ENCODE measurements at regions not wholly inside any gene's neighbourhood (a gene's known extent, or its start where the extent isn't known, plus 50 kb on each side); places are given as distances from the start of the nearest gene placed in this dataset.
A peak's percentile ranks its signal among the peaks of the same experiment; 100 is the strongest.

- no peaks in the 10 kb centered on the region for H3K9me3 ChIP-seq (ENCODE audit: low read depth)
- no peaks in the 10 kb centered on the region for H3F3A ChIP-seq (ENCODE audit: insufficient read depth)
- H3K27me3 ChIP-seq (replicated peaks; ENCODE audit: insufficient read depth): no peaks in the 10 kb centered on the region
- no peaks in the 10 kb centered on the region for H3K79me2 ChIP-seq (ENCODE audit: insufficient read depth)
- H4K20me1 ChIP-seq (ENCODE audit: insufficient read depth): no peaks in the 10 kb centered on the region
- no peak overlapping the region for H3K4me3 ChIP-seq
- H3K27ac ChIP-seq: no peak overlapping the region
- in situ Hi-C loops (cut with MboI): loop anchor here (25.0 kb wide), 1 partner anchor 1329 kb away; no protein-coding TSS in a partner anchor
- no peak for TF ChIP-seq EZH2 (IDR thresholded peaks at IDR 0.05; ENCODE audit: insufficient read depth, poor library complexity, severe bottlenecking)
- TF ChIP-seq EZH2phosphoT487 (IDR thresholded peaks at IDR 0.05; ENCODE audit: insufficient read depth, low read depth): no peak
- WGBS, 2 experiments (ENCODE audit: low coverage in 1 of 2, low lambda C conversion rate in 2 of 2, missing lambda C conversion rate in 2 of 2): 13 to 22% methylated on average over 3 of the region's 3 CpGs
- no peak overlapping the region for H3K4me2 ChIP-seq (ENCODE audit: unreplicated experiment)
- no peak overlapping the region for H2AFZ ChIP-seq
- H3K9ac ChIP-seq: no peak overlapping the region
- DNase-seq: no peak
- H3K36me3 ChIP-seq (ENCODE audit: low read depth): no peaks in the 10 kb centered on the region
- no peaks in the 10 kb centered on the region for H3K4me1 ChIP-seq (ENCODE audit: insufficient read depth)
- no peaks in the 10 kb centered on the region for H3K9me2 ChIP-seq (ENCODE audit: insufficient read depth)
Measured at GRCh38 chr1:58166417-58166816, 380.1 kb downstream of the OMA1 start.

DNA sequence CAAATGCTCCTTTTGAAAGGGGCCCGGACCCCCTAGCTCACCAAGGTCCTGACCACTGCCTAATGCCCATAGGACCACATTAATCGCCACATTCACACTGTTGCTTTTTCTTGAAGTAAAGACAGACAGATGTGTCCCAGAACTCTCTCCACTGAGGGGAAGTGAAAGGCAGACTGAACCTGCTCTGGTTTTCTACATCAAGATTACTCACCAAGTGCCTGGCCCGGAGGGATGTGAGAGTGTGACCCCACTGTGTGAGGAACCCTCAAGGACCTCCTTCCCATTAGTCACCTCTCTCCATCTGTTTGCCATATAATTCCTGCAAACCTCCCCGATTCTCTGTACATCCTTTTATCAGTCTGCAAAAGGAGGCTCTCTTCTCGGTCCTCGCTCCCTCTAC lies 381.5 kb downstream of the OMA1 start:
- Histone ChIP-seq H3K4me1 (ENCODE audit: insufficient read depth) (no peaks in the 10 kb centered on the region), H3K9me2 (ENCODE audit: insufficient read depth) (no peaks in the 10 kb centered on the region), H3K79me2 (ENCODE audit: insufficient read depth) (no peaks in the 10 kb centered on the region), H2AFZ (no peak overlapping the region), H3F3A (ENCODE audit: insufficient read depth) (no peaks in the 10 kb centered on the region), H3K4me3 (no peak overlapping the region), H3K9ac (no peak overlapping the region), H3K4me2 (ENCODE audit: unreplicated experiment) (no peak overlapping the region), H3K36me3 (ENCODE audit: low read depth) (no peaks in the 10 kb centered on the region), H4K20me1 (ENCODE audit: insufficient read depth) (no peaks in the 10 kb centered on the region), H3K27ac (no peak overlapping the region), H3K9me3 (ENCODE audit: low read depth) (no peaks in the 10 kb centered on the region), H3K27me3 (replicated peaks; ENCODE audit: insufficient read depth) (no peaks in the 10 kb centered on the region)
- DNase-seq: peak; percentile 8
- in situ Hi-C loops (cut with MboI): loop anchor here (25.0 kb wide), 1 partner anchor 1328 kb away; no protein-coding TSS in a partner anchor
- WGBS, 2 experiments (ENCODE audit: low coverage in 1 of 2, low lambda C conversion rate in 2 of 2, missing lambda C conversion rate in 2 of 2): 25 to 27% methylated on average over 6 of the region's 6 CpGs
- TF ChIP-seq EZH2phosphoT487 (IDR thresholded peaks at IDR 0.05; ENCODE audit: insufficient read depth, low read depth) (no peak), EZH2 (IDR thresholded peaks at IDR 0.05; ENCODE audit: insufficient read depth, poor library complexity, severe bottlenecking) (no peak)

- no peak overlapping the region for H3K4me3 ChIP-seq
- 30 to 31% methylated on average over 9 of the region's 9 CpGs for WGBS, 2 experiments (ENCODE audit: low coverage in 1 of 2, low lambda C conversion rate in 2 of 2, missing lambda C conversion rate in 2 of 2)
- TF ChIP-seq EZH2 (IDR thresholded peaks at IDR 0.05; ENCODE audit: insufficient read depth, poor library complexity, severe bottlenecking) (no peak), EZH2phosphoT487 (IDR thresholded peaks at IDR 0.05; ENCODE audit: insufficient read depth, low read depth) (no peak)
- H3K9me3 ChIP-seq (ENCODE audit: low read depth): no peaks in the 10 kb centered on the region
- no peak overlapping the region for H3K9ac ChIP-seq
- in situ Hi-C loops (cut with MboI): loop anchor here (25.0 kb wide), 1 partner anchor 1326 kb away; no protein-coding TSS in a partner anchor
- no peaks in the 10 kb centered on the region for H3K27me3 ChIP-seq (replicated peaks; ENCODE audit: insufficient read depth)
- H3F3A ChIP-seq (ENCODE audit: insufficient read depth): no peaks in the 10 kb centered on the region
- H3K27ac ChIP-seq: no peak overlapping the region
- H4K20me1 ChIP-seq (ENCODE audit: insufficient read depth): no peaks in the 10 kb centered on the region
- H3K36me3 ChIP-seq (ENCODE audit: low read depth): no peaks in the 10 kb centered on the region
- no peak overlapping the region for H3K4me2 ChIP-seq (ENCODE audit: unreplicated experiment)
- DNase-seq: peak; percentile 80
- H3K9me2 ChIP-seq (ENCODE audit: insufficient read depth): no peaks in the 10 kb centered on the region
- H3K79me2 ChIP-seq (ENCODE audit: insufficient read depth): no peaks in the 10 kb centered on the region
- H2AFZ ChIP-seq: no peak overlapping the region
- no peaks in the 10 kb centered on the region for H3K4me1 ChIP-seq (ENCODE audit: insufficient read depth)
Measured at GRCh38 chr1:58162952-58163550, 383.5 kb downstream of the OMA1 start.

DNA sequence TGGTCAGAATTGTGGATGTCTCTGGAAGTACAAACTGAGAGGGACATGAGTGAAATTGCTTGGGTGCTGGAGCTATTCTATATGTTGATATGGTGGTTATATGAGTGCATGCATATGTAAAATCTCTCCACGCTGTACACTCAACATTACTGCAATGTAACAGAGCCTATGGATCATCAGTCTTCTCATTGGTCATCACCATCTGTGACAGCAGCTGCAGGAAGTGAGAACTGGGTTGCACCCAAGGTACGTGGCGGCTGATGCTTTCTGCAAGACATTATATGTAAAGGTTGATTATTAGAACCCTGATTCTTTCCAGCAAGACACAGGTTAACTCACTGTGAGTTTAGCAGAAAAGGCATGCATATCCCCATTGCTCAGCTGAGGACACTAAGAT lies 387.1 kb downstream of the OMA1 start:
- DNase-seq: no peak
- H3K36me3 ChIP-seq (ENCODE audit: low read depth): no peaks in the 10 kb centered on the region
- H3K79me2 ChIP-seq (ENCODE audit: insufficient read depth): no peaks in the 10 kb centered on the region
- no peak overlapping the region for H3K4me3 ChIP-seq
- H3K9me3 ChIP-seq (ENCODE audit: low read depth): no peaks in the 10 kb centered on the region
- 50 to 53% methylated on average over 3 of the region's 3 CpGs for WGBS, 2 experiments (ENCODE audit: low coverage in 1 of 2, low lambda C conversion rate in 2 of 2, missing lambda C conversion rate in 2 of 2)
- no peaks in the 10 kb centered on the region for H3K4me1 ChIP-seq (ENCODE audit: insufficient read depth)
- H3F3A ChIP-seq (ENCODE audit: insufficient read depth): no peaks in the 10 kb centered on the region
- no peaks in the 10 kb centered on the region for H3K27me3 ChIP-seq (replicated peaks; ENCODE audit: insufficient read depth)
- TF ChIP-seq EZH2phosphoT487 (IDR thresholded peaks at IDR 0.05; ENCODE audit: insufficient read depth, low read depth) (no peak), EZH2 (IDR thresholded peaks at IDR 0.05; ENCODE audit: insufficient read depth, poor library complexity, severe bottlenecking) (no peak)
- in situ Hi-C loops (cut with MboI): loop anchor here (25.0 kb wide), 1 partner anchor 1322 kb away; no protein-coding TSS in a partner anchor
- H3K27ac ChIP-seq: no peak overlapping the region
- H4K20me1 ChIP-seq (ENCODE audit: insufficient read depth): no peaks in the 10 kb centered on the region
- no peak overlapping the region for H3K4me2 ChIP-seq (ENCODE audit: unreplicated experiment)
- H3K9ac ChIP-seq: no peak overlapping the region
- H2AFZ ChIP-seq: no peak overlapping the region
- H3K9me2 ChIP-seq (ENCODE audit: insufficient read depth): no peaks in the 10 kb centered on the region
